H1 (cell line): ENCODE measurements at regions not wholly inside any gene's neighbourhood (a gene's known extent, or its start where the extent isn't known, plus 50 kb on each side); places are given as distances from the start of the nearest gene placed in this dataset.

ENCODE experiments used
- CTCF ChIA-PET: fragments of 300-600 bp; sonication (Branson Sonifier 250); formaldehyde crosslinking; loops from one replicate; lab custom pipeline; 2021; ENCODE audit not compliant: partially characterized antibody; lab: Charles Lee
- POLR2A ChIA-PET: fragments of 300-600 bp; sonication (Branson Sonifier 250); formaldehyde crosslinking; loops from one replicate; lab custom pipeline; 2021; ENCODE audit warnings: inconsistent platforms; ENCODE audit not compliant: partially characterized antibody; lab: Charles Lee
- DNase-seq, 2 experiments: peaks; one replicate each; pipeline versions ENCODE4 v3.0.0 to v3.0.0-alpha.2; 2010 to 2022; ENCODE audit warnings: low spot score in 2 of 2, low read depth in 1 of 2, mixed read lengths in 1 of 2
- FAIRE-seq: peaks from 2 replicates; lab custom pipeline; 2011; peaks lifted over from hg19 to GRCh38; lab: Jason Lieb, UNC
- H2AFZ ChIP-seq: 2 replicates; pipeline ENCODE4 v1.8.1; 2012; ENCODE audit warnings: low read length, inconsistent platforms
- H2AK5ac ChIP-seq: 2 replicates; pipeline ENCODE4 v1.6.1; 2013; ENCODE audit warnings: low read depth, low read length
- H2BK120ac ChIP-seq: replicated peaks from 2 replicates; pipeline ENCODE3; 2013; ENCODE audit warnings: low read depth, low read length, inconsistent platforms
- H2BK12ac ChIP-seq: 2 replicates; pipeline ENCODE4 v1.6.1; 2013; ENCODE audit warnings: low read depth, low read length
- H2BK15ac ChIP-seq: 2 replicates; pipeline ENCODE4 v1.6.1; 2013; ENCODE audit warnings: low read length
- H2BK20ac ChIP-seq: 2 replicates; pipeline ENCODE4 v1.6.1; 2013; ENCODE audit warnings: low read length
- H2BK5ac ChIP-seq: 2 replicates; pipeline ENCODE4 v1.6.1; 2013; ENCODE audit warnings: low read depth, low read length
- H3K14ac ChIP-seq: 2 replicates; pipeline ENCODE4 v1.6.1; 2013; ENCODE audit warnings: inconsistent platforms; ENCODE audit not compliant: insufficient read length
- H3K18ac ChIP-seq: 2 replicates; pipeline ENCODE4 v1.6.1; 2013; ENCODE audit warnings: low read length; ENCODE audit errors: extremely low read depth
- H3K23ac ChIP-seq: 2 replicates; pipeline ENCODE4 v1.6.1; 2013; ENCODE audit warnings: inconsistent platforms; ENCODE audit not compliant: insufficient read length
- H3K23me2 ChIP-seq: 2 replicates; pipeline ENCODE4 v1.6.1; 2013; ENCODE audit warnings: low read depth, low read length
- H3K27ac ChIP-seq: 2 replicates; pipeline ENCODE4 v1.6.1; 2011; ENCODE audit warnings: low read depth, low read length, inconsistent platforms
- H3K27me3 ChIP-seq, 4 experiments: replicated peaks in 1 of 4; 1 replicate in 1 of 4; 2 replicates in 3 of 4; pipeline versions ENCODE4 v1.6.1 to v1.8.1; 2011 to 2013; ENCODE audit warnings: low read length in 3 of 4, mild to moderate bottlenecking in 3 of 4, inconsistent platforms in 2 of 4, mixed read lengths in 2 of 4, moderate library complexity in 1 of 4; ENCODE audit not compliant: control insufficient read depth in 3 of 4, insufficient read depth in 3 of 4; ENCODE audit errors: extremely low read depth in 1 of 4
- H3K36me3 ChIP-seq, 4 experiments: 2 replicates each; pipeline versions ENCODE4 v1.6.1 to v1.8.1; 2011 to 2013; ENCODE audit warnings: mild to moderate bottlenecking in 4 of 4, low read length in 3 of 4, moderate library complexity in 2 of 4, control low read depth in 1 of 4, inconsistent platforms in 1 of 4; ENCODE audit not compliant: insufficient read depth in 4 of 4, control insufficient read depth in 2 of 4
- H3K4ac ChIP-seq: replicated peaks from 2 replicates; pipeline ENCODE3; 2013; ENCODE audit warnings: low read length, low read depth, mixed read lengths, inconsistent platforms; ENCODE audit not compliant: insufficient read length
- H3K4me1 ChIP-seq, 4 experiments: replicated peaks in 1 of 4; 1 replicate in 1 of 4; 2 replicates in 3 of 4; pipeline versions ENCODE4 v1.6.1 to v1.8.1; 2011 to 2013; ENCODE audit warnings: low read length in 3 of 4, inconsistent platforms in 2 of 4, mixed read lengths in 1 of 4; ENCODE audit not compliant: insufficient read depth in 4 of 4, control insufficient read depth in 3 of 4
- H3K4me2 ChIP-seq, 2 experiments: 2 replicates each; pipeline versions ENCODE4 v1.6.1 to v1.8.1; 2011 to 2013; ENCODE audit warnings: low read depth in 2 of 2, low read length in 2 of 2, control low read depth in 1 of 2, inconsistent platforms in 1 of 2, mild to moderate bottlenecking in 1 of 2; ENCODE audit not compliant: insufficient read depth in 1 of 2
- H3K4me3 ChIP-seq, 4 experiments: fragments of 200-600, 300-600 bp in 1 of 4; sonication (generic), shearing (Covaris generic), sonication (Bioruptor Twin) in 1 of 4; 2 replicates each; pipeline versions ENCODE4 v1.5.1 to v1.8.1; 2011 to 2016; ENCODE audit warnings: low read length in 4 of 4, low read depth in 3 of 4, control low read depth in 2 of 4, inconsistent platforms in 2 of 4, mild to moderate bottlenecking in 2 of 4, mixed read lengths in 1 of 4, moderate library complexity in 1 of 4; ENCODE audit not compliant: insufficient read depth in 2 of 4; ENCODE audit errors: extremely low read depth in 1 of 4
- H3K56ac ChIP-seq: replicated peaks from 2 replicates; pipeline ENCODE3; 2013; ENCODE audit warnings: low read depth, mild to moderate bottlenecking, mixed read lengths, low read length, inconsistent platforms; ENCODE audit not compliant: insufficient read length
- H3K79me1 ChIP-seq: 2 replicates; pipeline ENCODE4 v1.6.1; 2013; ENCODE audit warnings: low read depth, low read length, control low read depth
- H3K79me2 ChIP-seq, 2 experiments: 2 replicates each; pipeline versions ENCODE4 v1.6.1 to v1.8.1; 2012 to 2013; ENCODE audit warnings: low read length in 2 of 2, mild to moderate bottlenecking in 2 of 2, inconsistent platforms in 1 of 2; ENCODE audit not compliant: insufficient read depth in 2 of 2, control insufficient read depth in 1 of 2
- H3K9ac ChIP-seq, 4 experiments: replicated peaks in 1 of 4; 1 replicate in 1 of 4; 2 replicates in 3 of 4; pipeline versions ENCODE4 v1.6.1 to v1.8.1; 2011 to 2013; ENCODE audit warnings: low read depth in 3 of 4, low read length in 3 of 4, control low read depth in 2 of 4, mild to moderate bottlenecking in 2 of 4, moderate library complexity in 2 of 4, inconsistent platforms in 1 of 4; ENCODE audit errors: extremely low read depth in 1 of 4
- H3K9me3 ChIP-seq, 2 experiments: 2 replicates each; pipeline versions ENCODE4 v1.6.1 to v1.8.1; 2012 to 2013; ENCODE audit warnings: mild to moderate bottlenecking in 2 of 2, moderate library complexity in 2 of 2, control low read depth in 1 of 2, inconsistent platforms in 1 of 2, low read depth in 1 of 2, low read length in 1 of 2, mixed read lengths in 1 of 2; ENCODE audit not compliant: insufficient read depth in 2 of 2
- H4K20me1 ChIP-seq, 2 experiments: replicated peaks in 1 of 2; 2 replicates each; pipeline versions ENCODE3 to v1.8.1; 2011 to 2013; ENCODE audit warnings: inconsistent platforms in 2 of 2, low read length in 2 of 2, mild to moderate bottlenecking in 1 of 2; ENCODE audit not compliant: insufficient read depth in 2 of 2, control insufficient read depth in 1 of 2
- H4K5ac ChIP-seq: 2 replicates; pipeline ENCODE4 v1.6.1; 2013; ENCODE audit warnings: low read length, low read depth, mixed read lengths, inconsistent platforms; ENCODE audit not compliant: insufficient read length
- H4K8ac ChIP-seq: 2 replicates; pipeline ENCODE4 v1.8.0; 2013; ENCODE audit warnings: mild to moderate bottlenecking, moderate library complexity, low read length, inconsistent platforms; ENCODE audit not compliant: insufficient read depth; ENCODE audit errors: extremely low read depth
- H4K91ac ChIP-seq: replicated peaks from 2 replicates; pipeline ENCODE3; 2013; ENCODE audit warnings: low read length, mixed read lengths, inconsistent platforms; ENCODE audit not compliant: insufficient read length
- BRCA1 ChIP-seq: IDR thresholded peaks from 2 replicates; pipeline ENCODE4 v1.6.1; 2012; ENCODE audit warnings: low read depth, low read length, improper control_type of control experiment
- GABPA ChIP-seq: IDR thresholded peaks from 2 replicates; pipeline ENCODE4 v1.6.1; 2011; ENCODE audit warnings: mild to moderate bottlenecking, low read length, moderate library complexity, borderline replicate concordance; ENCODE audit not compliant: insufficient read depth
- GTF2F1 ChIP-seq: IDR thresholded peaks from 2 replicates; pipeline ENCODE4 v1.6.1; 2012; ENCODE audit warnings: low read depth, low read length, improper control_type of control experiment, borderline replicate concordance
- MAFK ChIP-seq: IDR thresholded peaks from 2 replicates; pipeline ENCODE4 v1.6.1; 2012; ENCODE audit warnings: low read depth, mild to moderate bottlenecking, improper control_type of control experiment, low read length
- POLR2AphosphoS5 ChIP-seq: IDR thresholded peaks from 2 replicates; pipeline ENCODE4 v1.6.1; 2011; ENCODE audit warnings: low read depth, low read length
- SIRT6 ChIP-seq: IDR thresholded peaks from one replicate; pipeline ENCODE4 v1.7.1; 2012; ENCODE audit warnings: low read length, inconsistent platforms
- TAF7 ChIP-seq: optimal IDR thresholded peaks from 2 replicates; pipeline ENCODE3; 2011; ENCODE audit warnings: low read depth, mild to moderate bottlenecking, inconsistent platforms, low read length, moderate library complexity, borderline replicate concordance
- YY1 ChIP-seq: IDR thresholded peaks from 2 replicates; pipeline ENCODE4 v1.6.1; 2011; ENCODE audit warnings: low read depth, mild to moderate bottlenecking, low read length
- WGBS, 2 experiments: shearing (Covaris generic) in 1 of 2; methylation state at CpG; one replicate each; pipeline versions ENCODE4 v1.1.6 to v1.1.7; 2013 to 2015; ENCODE audit warnings: low lambda C conversion rate in 2 of 2, mixed read lengths in 2 of 2, inconsistent platforms in 1 of 2, low coverage in 1 of 2, missing lambda C conversion rate in 1 of 2; ENCODE audit not compliant: insufficient replicate concordance in 2 of 2, insufficient coverage in 1 of 2, insufficient read length in 1 of 2; ENCODE audit errors: extremely low coverage in 1 of 2, missing lambda C conversion rate in 1 of 2; 5-methylcytosine and 5-hydroxymethylcytosine counted together

DNA sequence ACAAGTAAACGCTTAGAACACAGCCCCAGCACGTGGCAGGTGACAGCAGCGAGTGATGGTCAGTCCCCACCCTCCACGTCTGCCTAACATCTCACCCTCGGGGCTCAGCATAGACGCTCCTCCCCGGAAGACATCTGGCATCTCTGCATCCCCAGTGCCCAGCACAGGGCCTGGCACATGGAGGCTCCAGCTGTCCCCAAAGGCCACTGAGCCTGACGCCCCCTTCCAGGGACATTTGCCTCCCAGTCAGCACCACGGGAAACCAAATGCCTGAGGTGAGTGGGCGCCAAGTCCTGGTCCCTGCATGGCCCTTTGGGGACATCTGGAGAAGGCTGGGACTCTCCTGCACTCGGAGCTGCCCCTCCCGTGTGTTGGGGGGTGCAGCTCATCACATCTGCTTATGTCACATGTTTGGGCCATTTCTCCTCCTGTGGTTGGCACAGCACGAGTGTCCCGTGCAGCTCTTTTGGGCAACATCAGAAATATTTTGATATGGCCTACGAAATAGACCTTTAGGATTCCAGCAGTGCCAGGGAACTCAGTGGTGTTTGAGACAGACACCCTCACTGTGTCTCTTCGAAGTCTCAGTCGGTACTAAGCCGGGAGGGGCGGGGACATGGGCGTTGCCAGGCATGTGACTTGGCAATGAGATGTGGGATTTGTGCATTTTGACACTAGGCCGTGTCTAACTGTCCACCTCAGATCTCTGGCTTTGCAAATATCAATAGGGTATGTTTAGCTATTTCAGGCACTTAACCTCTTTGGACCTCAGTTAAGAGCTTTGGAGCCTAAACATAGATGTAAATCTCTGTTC is 315.0 kb downstream of the PTPRU start:
- Histone ChIP-seq H3K18ac (no peak overlapping the region), H3K9ac (no peak overlapping the region), H3K4ac (no peak overlapping the region)

More for the DNA sequence above, 315.0 kb downstream of the PTPRU start:
- Histone ChIP-seq H3K56ac (no peak overlapping the region), H3K23ac (no peak overlapping the region), H4K5ac (no peak overlapping the region), H2BK20ac (no peak overlapping the region), H3K27me3 (no peaks in the 10 kb centered on the region), H2BK12ac (no peak overlapping the region), H3K27ac (no peak overlapping the region), H3K9me3 (no peaks in the 10 kb centered on the region), H4K91ac (no peak overlapping the region), H3K36me3 (no peaks in the 10 kb centered on the region), H3K23me2 (peaks cover 10% of the 10 kb centered on the region), H3K79me1 (no peaks in the 10 kb centered on the region), H3K79me2 (no peaks in the 10 kb centered on the region; a peak in 1 of 4 replicates), H2BK5ac (no peak overlapping the region), H3K4me2 (no peak overlapping the region), H2BK15ac (no peak overlapping the region), H2AFZ (no peak overlapping the region), H4K8ac (no peak overlapping the region), H3K4me1 (peaks cover 0 to 7% (median 2%) of the 10 kb centered on the region in 4 experiments; a peak in 5 of 7 replicates), H3K14ac (no peak overlapping the region), H3K4me3 (no peak overlapping the region), H4K20me1 (peaks cover 0 to 6% of the 10 kb centered on the region in 2 experiments), H2AK5ac (no peak overlapping the region), H2BK120ac (no peak overlapping the region)
- no peak for FAIRE-seq
- TF ChIP-seq GTF2F1 (no peak), YY1 (no peak), BRCA1 (no peak), POLR2AphosphoS5 (no peak), TAF7 (no peak), MAFK (no peak), GABPA (no peak), SIRT6 (no peak)
- ChIA-PET CTCF (interaction anchor here (0.6 to 1.7 kb wide), 3 partner anchors 12 to 200 kb away, joined by 3 to 5 read pairs (median 3); no protein-coding TSS in a partner anchor), POLR2A (no interaction called here)
- WGBS, 2 experiments, result 85% methylated on average over 21 of the region's 21 CpGs; no CpG with 5 or more reads in 1 of the 2 experiments
- no peak for DNase-seq
